MV-4-11 (cell line): ENCODE measurements at regions not wholly inside any gene's neighbourhood (a gene's known extent, or its start where the extent isn't known, plus 50 kb on each side); places are given as distances from the start of the nearest gene placed in this dataset.

Experiments
- DNase-seq: peaks from one replicate; lab custom pipeline; 2025; lab: John Stamatoyannopoulos, UW

DNA sequence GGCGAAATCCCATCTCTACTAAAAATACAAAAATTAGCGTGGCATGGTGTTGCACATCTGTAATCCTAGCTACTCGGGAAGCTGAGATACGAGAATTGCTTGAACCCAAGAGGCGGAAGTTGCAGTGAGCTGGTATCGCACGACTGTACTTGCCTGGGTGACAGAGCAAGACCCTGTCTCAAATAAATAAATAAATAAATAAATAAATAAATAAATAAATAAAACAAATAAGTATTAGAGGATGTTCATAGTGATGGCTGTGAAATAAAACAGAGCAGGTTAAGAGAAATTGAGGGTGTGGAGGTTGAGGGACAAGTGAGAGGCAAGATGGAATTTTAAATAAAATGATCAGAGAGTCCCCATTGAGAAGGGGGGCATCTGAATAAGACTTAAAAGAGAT, 124.7 kb upstream of the DST start:
- DNase-seq: no peak

DNA sequence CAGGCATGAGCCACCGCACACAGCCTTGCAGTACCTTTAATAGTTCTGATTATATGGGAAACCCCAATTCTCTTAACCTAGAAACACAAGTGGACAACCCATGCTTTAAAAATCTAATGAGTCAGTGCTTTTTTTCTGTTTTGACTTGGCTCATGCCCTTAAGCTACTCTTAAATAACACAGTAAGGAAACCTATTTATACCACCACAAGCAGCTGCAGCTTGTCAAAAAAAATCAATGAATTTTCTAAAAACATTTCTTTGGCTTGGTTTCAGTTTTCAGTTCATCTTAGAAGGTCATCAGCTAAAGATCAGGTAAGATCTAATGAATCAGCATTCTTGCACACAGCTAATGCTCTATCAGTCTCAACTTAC, 124.1 kb upstream of the DST start:
- no peak for DNase-seq

DNA sequence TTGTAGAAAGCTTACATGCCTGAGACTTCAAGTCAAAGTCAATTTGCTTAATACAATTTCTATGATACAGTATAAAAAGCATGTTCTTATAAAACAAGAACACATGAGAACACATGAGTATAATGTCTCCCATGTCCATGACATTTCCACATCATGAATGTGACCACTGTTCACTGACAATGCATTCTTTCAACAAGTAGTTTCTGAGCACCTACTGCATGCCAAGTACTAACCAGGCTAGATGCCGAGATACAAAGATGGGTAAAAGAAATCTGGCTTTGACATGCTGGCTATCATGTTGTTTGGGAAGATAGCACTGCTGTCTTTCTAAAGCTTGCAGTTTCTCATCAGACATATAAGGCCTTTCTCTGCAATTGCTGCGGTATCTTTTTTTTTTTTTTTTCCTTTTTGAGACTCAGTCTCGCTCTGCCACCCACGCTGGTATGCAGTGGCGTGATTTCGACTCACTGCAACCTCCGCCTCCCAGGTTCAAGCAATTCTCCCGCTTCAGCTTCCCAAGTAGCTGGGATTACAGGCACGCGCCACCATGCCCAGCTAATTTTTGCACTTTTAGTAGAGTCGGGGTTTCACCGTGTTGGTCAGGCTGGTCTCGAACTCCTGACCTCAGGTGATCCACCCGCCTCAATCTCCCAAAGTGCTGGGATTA, 123.6 kb upstream of the DST start:
- no peak for DNase-seq

DNA sequence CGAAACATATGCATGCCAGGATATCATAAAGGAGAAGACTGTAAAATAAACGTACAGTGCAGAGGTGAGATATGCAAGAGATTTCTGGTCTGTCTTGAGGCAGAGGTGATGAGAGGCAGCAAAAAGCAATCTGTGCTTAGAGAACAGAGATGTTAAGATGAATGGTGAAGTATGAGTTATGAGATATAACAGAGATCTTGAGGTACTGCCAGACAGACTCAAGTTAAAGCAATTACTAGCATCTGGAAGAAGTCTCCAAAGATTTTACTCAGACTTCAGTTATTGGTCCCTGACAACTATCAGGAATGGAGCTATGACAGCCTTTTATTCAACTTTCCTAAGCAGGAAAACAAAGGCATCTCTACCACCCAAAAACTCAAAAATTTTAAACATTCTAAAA, 122.8 kb upstream of the DST start:
- DNase-seq: no peak

DNA sequence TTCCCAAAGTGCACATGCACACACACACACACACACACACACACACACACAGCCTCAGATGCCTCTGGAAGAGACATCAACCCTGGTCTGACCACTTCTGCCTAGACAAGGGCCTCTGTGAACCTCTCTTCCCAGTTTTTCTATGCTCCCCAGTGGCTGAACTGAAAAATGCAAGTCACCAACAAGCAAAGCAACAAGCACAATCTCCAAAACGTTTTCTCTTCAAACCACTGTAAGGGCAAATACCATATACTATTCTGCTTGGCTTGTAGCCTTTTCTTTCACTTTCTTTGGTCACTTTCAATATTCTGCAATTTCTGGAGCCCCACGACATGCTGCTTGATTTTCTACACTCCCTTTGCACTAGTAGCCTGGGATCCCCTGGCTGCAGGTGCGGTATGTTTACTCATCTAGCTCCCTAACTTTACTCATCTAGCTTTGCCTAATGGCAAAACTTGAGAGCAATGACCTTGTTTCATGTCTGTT, 121.4 kb upstream of the DST start:
- DNase-seq: peak; percentile 33

DNA sequence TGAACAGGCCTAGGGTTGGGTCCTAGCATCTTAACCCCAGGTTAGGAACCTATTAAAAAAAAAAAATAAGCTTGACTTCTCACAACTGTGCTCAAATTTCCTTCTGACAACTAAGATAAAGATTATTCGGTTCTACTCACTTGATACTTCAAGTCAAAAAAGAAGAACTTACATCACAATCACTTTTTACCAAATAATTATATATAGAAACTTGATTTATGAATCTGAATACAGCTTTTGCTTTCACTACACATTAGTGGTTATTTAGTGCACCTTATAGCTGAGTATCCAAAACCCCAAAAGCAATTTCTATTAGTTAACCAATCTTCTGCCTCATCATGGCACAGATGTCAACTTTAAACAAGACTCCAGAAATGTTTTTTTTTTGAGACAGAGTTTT, 119.0 kb upstream of the DST start:
- DNase-seq: no peak

DNA sequence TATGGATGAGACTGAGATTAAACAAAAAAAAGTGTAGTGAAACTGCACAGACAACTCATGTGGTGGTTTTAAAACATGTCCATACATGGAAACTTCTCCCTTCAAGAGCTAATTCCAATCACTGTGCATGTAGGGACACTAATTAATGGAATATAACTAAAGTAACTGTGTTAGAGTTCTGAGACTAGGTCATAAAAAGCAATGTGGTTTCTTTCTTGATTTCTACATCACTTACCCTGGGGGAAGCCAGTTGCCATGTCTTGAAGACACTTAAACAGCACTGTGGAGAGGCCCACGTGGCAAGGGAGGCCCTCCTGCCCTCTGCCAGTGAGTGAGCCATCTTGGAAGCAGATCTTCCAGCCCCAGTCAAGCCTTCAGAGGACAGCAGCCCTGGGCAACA, 118.2 kb upstream of the DST start:
- DNase-seq: no peak

DNA sequence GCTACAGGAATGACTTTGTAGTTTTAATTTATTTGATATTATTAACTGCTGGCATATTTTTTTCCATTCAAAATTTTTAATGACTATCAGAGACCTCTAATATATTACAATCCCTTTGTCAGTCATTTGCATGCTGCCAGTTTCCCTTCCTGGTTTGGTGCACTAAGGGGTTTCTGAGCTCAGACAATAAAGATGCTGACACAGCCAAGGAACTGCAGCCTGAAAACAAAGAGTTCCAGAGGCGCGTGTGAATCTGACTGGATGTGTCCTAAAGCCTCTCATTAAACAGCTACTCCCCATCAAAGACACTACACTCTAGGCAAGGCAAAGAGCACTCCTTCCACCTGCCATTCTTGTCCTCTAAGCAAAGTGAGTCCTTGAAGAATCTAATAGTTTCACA, 116.8 kb upstream of the DST start:
- DNase-seq: no peak

DNA sequence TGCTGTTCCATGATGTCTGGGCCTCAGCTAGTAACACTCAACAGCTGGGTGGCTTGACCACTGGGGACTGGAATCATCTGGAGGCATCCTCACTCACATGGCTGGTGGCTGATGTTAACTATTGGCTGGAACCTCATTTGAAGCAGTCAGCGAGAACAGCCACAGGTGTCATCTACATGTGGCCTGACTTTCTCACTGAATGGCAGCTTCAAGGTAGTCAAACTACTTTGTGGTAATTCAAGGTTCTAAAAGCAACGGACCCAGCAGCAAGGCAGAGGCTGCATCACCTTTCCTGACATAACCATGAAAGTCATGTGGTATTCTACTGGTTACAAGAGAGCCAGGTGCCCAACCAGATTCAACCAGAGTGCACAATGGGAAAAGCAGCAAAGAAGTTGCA, 115.9 kb upstream of the DST start:
- no peak for DNase-seq

DNA sequence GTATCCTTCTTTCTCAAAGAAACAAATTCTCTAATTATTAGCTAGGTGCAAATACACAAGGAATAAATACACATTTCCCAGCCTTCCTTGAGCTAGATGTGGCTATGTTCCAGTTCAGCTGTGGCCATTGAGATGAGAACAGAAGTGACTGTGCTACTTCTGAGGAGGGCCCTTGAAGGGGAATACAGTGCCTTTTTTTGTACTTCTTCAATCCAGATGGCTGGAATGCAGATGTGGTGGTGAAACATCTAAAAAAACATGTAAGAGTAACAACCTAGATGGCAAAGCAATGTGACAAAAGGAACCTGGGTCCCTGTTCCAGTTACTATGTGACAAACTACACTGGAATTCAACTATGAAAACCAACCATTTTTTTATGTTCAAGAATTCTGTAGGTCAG, 115.4 kb upstream of the DST start:
- DNase-seq: no peak

DNA sequence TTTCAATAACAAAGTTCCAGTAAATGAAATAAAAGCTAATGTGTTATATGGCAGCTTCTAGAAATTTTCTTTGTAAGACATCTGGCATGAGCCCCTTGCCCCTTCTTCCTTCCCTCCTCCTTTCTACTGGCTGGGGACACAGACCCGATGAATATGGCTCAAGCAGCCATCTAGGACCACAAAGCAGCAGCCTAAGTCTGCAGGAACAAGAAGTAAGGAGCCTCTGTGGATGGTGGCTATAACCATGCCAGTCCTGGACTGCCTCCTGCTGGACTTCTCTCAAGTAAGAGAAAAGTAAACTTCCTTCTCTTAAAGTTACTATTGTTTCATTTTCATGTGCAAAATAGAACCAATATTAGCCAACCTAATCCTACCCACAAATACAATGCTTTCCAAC, 114.9 kb upstream of the DST start:
- DNase-seq: peak; percentile 47

DNA sequence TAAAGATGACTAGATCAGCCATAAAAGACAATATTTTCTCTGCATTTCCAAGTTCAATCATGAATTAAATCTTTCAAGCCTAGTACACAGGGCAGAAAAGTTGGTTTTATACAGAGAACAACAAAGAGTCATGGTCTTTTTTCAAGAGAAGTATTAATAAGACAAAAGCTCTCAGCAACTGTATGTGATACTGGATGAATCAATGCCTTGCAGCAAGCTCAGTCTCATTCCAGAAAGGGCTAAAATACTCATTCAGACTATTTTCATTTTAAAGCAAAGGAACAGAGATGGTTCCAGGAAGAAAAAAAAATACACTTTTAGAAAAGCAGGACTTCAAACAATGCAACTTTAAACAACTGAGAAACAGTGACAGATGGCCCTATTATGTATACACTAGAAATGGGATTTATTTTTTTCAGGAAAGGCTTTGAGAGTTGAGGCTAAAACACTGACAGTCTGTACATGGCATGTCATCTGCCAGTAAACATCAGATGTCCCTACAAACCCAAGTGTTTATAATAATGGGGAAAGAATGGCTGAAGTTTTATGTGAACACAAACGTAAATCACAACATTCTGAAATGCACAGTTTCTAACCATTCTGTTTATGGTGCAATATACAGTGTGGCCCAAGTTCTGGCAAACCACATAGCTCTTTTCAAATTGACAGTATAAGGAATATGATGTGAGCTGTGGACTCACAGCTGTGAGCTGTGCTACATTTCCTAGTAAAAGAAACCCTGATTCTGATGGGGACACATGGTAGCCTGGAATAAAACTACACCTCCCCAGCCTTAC, 114.3 kb upstream of the DST start:
- no peak for DNase-seq

DNA sequence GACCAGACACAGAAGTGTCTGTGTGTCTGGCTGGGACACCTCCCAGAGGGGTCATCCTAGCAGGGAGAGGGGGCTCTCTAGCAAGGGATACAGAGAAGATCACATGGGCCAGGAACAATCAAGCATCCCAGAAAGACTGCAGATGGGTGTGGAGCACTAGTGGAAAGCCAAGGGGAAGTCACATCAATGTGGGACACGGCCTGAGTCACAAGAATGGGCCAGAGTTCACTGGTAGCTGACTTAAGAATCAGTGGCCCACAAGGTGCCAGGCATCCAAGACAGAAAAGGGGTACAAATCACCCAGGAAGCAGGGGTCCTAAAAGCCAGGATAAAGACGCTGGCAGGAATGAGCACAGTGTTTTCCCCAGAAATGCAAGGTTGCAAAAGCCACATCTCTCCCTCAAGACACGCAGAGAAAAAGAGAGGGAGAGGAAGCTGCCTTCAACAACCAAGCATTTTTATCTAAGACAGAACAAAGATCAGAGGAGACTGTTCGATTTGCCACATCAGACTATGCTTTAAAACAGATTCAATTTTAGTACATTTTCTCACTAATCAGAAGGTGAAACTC, 113.6 kb upstream of the DST start:
- no peak for DNase-seq

DNA sequence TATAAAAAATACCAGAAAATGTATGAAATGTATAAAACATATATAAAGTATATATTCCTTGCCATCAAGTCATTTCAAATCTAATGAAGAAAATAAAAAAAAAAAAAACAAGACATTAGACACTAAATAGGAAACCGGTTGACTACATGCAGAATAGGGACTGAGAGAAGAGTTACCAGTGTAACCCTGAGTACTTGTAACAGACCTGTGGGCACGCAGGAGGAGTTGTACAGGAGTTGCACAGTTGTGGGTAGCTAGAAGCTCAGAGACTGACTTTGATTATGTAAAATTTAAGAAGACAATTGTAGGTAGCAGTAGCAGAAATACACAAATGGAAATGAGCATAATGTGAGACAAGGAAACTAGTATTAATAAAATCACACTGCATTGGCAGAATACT, 112.4 kb upstream of the DST start:
- no peak for DNase-seq

DNA sequence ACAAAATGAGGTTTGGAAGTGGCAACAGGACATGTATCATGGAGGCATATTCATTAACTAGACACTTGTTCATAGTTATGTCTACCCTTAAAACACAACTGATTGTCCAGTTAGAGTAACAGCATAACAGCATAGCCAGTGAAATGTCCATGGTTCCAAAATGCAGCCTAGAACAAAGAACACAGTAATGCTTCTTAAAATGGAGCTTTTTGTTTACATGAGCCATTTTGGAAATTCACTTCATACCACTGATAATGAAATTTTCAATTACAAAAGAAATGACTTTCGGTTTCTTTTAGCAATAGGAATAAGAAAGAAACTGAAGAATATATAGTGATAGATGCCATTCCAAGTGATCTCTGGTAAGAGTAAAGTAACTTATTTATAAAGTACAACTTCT, 111.1 kb upstream of the DST start:
- no peak for DNase-seq

DNA sequence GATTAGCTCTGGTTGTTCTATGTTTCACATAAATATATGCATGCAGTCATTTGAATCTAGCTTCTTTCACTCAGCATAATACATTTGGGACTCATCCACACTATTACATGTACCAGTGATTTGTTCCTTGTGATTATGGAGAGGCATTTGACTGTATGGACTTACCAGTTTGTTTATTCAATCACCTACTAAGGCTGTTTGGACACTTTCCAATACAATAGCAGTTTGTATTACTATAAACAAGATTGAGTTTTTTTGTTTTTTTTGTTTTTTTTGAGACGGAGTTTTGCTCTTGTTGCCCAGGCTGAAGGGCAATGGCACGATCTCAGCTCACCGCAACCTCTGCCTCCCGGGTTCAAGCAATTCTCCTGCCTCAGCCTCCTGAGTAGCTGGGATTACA, 109.8 kb upstream of the DST start:
- DNase-seq: no peak

DNA sequence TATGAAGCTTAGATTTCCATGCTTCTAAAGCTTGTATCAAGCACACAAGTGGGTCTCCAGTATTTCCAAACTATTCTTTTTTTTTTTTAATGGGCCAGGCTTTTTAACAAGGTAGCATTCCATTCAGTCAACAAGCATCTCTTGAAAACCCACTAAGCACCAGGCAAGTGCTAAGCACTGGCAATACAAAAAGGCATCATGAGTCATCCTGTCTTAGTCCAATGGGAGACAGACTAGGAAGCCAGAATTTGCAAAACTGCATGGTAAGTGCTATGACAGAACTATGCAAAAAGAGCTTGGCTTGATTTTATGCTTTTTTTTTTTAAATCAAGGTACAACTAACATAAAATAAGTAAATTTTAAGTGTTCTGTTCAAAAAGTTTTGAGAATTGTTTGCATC, 109.3 kb upstream of the DST start:
- DNase-seq: no peak

DNA sequence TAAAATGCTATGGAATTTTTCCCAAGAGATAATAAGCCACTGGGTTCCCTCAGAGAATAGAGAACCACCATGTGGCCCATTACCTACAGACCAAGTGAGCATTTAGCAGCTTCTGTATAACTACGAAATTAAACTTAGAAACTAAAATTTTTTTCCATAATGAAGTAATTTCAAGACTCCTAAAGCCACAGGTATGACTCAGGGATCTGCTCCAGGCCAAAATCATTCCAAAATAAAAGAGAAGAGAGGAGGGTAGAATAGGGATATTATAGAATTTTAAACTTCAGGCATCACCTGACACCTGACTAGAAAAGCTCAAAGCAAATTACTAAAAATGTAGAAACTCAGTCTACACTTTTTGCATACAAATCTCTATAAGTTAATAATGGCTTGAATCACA, 108.9 kb upstream of the DST start:
- no peak for DNase-seq

DNA sequence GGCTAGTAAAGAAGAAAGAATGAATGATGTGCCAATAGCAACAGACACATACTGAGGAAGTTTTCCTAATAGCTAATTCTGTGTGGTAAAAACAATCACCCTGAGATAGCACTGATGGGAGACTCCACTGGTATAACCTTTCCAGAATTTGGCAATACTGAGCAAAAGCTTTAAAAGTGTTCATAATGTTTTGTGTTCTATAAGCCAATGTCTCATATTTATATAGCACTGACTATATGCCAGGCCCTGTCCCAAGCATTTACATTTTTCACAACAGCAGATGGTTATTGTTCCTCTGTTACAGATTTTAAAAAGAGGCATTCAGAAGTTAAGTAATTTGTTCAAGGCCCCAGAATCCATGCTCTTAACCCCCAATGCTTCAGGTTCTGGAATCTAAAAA, 108.0 kb upstream of the DST start:
- DNase-seq: no peak

DNA sequence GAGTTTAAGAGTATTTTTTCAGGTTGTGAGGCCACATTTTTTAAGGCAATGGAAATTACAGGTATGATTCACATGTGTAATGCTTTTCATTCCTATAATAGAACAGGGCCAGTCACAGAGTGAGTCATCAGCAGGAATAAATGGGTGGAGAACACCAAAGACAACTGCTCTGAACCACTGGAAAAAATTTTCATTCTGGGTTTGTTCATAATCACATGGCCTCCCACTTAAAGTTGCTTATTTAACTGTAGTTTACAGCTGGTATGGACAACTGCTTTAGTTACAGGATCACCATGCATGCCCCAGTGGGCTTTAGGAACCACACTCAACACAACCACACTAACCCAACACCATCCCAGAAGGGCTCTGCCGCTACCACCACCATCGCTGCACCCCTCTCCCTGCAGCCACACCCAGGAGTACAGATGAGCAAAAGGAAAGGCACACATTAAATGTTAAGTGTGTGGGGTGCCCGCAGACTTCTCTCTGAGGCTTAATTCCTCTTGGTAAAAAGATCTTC, 107.0 kb upstream of the DST start:
- DNase-seq: no peak

DNA sequence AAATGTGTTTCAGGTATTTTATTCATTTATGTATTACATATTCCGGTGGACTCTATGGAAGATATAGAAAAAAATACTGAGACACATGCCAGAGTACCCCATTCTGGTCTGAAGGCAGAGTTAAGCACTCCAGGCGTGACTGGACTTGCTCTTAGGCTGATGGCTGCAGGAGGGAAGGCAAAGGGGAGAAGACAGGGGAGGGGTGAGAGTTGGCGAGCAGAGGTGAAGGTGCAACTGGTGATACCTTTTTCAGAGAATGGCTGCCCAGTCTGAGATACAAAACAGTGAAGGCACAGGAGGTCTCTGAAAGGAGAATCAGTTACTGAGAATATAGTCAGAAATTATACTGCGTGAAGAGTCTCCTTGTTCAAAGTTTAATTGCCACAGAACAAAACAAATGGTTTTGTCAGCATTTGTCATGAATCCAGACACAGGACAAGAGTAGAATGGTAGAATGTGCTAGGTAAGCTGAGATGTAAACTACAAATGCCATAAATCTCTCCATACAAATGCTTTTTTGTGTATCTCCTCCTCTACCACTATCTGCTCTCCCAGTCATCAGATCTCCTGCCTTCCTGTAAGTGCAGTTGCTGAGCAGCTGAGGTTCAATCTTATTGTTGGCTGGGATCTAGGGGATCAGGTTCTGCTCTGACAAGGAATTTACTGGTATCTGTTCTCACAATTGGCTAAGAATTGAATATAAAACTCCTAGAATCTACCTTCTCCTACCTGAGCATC, 104.2 kb upstream of the DST start:
- no peak for DNase-seq

DNA sequence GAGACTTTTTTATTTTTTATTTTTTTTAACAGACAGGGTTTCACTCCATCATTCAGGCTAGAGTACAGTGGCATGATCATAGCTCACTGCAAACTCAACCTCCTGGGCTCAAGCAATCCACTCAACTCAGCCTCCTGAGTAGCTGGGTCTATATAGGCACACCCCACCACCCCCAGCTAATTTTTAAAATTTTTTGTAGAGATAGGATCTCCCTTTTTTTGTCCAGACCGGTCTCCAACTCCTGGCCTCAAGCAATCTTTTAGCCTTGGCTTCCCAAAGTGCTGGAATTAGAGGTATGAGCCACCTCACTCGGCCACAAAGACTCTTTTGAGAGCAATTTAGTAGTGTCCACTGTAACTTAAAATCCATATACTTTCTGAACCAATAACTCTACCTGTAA, 103.3 kb upstream of the DST start:
- DNase-seq: no peak

DNA sequence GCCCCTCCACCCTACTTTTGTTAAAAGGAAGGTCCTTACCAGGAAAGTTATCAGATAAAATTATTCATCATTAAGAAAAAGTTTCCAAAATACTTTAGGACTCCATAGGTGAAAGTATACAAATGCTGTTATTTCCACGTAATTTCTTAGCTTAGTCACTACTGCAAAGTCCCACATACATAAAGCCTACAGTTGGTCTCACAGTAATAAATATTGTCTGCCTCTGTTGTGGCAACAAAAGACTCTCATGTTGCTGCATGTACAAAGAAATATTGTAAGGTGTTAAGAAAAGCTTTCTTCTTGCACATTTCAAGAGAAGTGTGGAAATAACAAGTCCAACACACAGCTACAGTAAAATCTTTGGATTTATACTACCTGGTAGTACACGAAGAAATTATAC, 102.4 kb upstream of the DST start:
- DNase-seq: no peak
